HG02678 (cell line): ENCODE measurements at regions not wholly inside any gene's neighbourhood (a gene's known extent, or its start where the extent isn't known, plus 50 kb on each side); places are given as distances from the start of the nearest gene placed in this dataset.
"Not testable (repeated sequence)": the region's sequence is repeated elsewhere in the genome, so short reads cannot be mapped to it uniquely, and the experiment has no call there.

Source experiments
- ATAC-seq: cut with Tn5 transposase; IDR thresholded peaks from one replicate; pipeline ENCODE4 v1.9.1; 2021; ENCODE audit warnings: mild to moderate bottlenecking, moderate library complexity; ENCODE audit not compliant: unreplicated experiment

GRCh38 chr6:23529902-23530301 lies 596.1 kb upstream of the NRSN1 start:
- ATAC-seq, result no peak

GRCh38 chr6:23531666-23532065 lies 594.3 kb upstream of the NRSN1 start:
- no peak for ATAC-seq

DNA sequence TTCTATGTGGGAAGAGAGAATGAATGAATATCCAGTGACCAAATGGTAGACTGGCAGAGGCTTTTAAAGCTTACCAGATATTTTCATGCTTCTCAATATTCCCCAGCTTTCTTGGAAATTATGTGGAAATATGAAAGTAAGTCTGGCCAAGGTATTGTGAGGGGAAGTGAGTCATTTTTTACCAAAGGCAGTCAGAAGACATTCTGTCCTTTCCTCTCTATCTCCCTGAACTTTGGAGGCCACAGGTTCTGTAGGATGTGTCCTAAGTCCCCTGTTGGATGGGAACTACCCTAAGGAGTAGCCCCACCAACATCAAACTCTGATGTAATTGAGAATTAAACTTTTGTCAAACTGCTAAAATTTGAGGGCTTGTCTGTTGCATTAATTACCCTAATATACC lies 593.8 kb upstream of the NRSN1 start:
- no peak for ATAC-seq

DNA sequence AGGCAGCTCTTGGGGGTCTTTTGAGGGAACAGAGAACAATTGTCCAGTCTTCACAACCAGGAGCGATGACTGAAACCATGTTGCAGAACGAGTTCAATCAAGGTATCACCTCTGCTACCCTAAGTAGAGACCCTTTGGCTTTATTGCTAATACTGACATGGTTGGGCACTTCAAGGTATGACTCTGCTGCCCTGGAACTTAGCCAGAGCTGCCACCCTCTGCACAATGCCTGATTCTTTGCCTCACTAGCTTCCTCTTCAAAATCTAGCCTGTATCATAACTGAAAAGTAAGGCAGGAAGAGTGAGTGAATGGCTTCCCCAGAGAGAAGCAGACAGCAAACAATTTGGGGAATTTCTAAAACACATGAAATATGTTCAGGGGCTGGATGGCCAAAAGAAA lies 592.7 kb upstream of the NRSN1 start:
- ATAC-seq, result no peak

- no peak for ATAC-seq
Observed at GRCh38 chr6:23533944-23534343, 592.1 kb upstream of the NRSN1 start.

GRCh38 chr6:23534351-23534750 lies 591.7 kb upstream of the NRSN1 start:
- ATAC-seq, result no peak

- ATAC-seq, result no peak
Observed at GRCh38 chr6:23535101-23535500, 590.9 kb upstream of the NRSN1 start.

- no peak for ATAC-seq
Observed at GRCh38 chr6:23537828-23538227, 588.2 kb upstream of the NRSN1 start.

DNA sequence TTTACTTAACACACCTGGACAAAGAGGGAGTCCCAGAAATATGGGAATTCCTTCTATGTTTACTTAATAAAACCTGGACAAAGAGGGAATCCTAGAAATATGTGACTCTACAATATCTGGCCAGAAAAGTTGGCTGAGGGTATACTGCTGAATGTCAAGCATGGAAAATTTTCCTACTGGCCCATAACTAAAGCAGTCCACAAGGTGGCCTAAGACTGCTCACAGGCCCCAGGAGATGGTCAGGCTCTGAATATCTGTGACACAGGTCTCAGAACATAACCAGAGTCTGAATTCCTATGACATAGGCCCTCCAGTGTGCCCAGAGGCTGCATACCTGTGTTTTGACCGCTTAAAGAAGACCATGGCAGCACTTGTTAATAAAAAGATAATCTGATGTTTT lies 578.2 kb upstream of the NRSN1 start:
- no peak for ATAC-seq

- ATAC-seq, result not testable (repeated sequence)
Observed at GRCh38 chr6:23554953-23555352, 571.1 kb upstream of the NRSN1 start.

GRCh38 chr6:23559587-23560343 lies 566.2 kb upstream of the NRSN1 start:
- no peak for ATAC-seq

- ATAC-seq, result no peak
Observed at GRCh38 chr6:23561732-23562131, 564.3 kb upstream of the NRSN1 start.

GRCh38 chr6:23562554-23562953 lies 563.5 kb upstream of the NRSN1 start:
- no peak for ATAC-seq

- ATAC-seq, result no peak
Observed at GRCh38 chr6:23563323-23563722, 562.7 kb upstream of the NRSN1 start.

DNA sequence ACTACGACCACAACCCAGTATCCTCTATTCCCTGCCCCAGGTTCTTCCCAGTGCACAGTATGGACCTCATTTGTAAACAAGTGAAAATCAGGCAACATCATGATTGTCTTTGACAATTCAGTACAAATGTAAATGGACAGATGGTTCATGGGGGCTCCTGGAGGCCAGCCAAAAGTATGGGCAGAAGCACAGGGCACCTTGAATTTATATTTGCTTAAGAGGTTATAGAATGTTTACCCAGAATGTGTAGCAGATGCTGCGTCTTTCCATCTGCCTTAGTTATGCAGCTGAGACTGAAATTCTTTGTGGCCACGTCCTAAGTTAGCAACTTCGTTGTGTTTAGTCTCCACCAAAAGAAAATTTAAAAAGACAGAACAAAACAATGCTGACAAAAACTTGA lies 559.6 kb upstream of the NRSN1 start:
- no peak for ATAC-seq

- no peak for ATAC-seq
Observed at GRCh38 chr6:23568292-23568691, 557.7 kb upstream of the NRSN1 start.

DNA sequence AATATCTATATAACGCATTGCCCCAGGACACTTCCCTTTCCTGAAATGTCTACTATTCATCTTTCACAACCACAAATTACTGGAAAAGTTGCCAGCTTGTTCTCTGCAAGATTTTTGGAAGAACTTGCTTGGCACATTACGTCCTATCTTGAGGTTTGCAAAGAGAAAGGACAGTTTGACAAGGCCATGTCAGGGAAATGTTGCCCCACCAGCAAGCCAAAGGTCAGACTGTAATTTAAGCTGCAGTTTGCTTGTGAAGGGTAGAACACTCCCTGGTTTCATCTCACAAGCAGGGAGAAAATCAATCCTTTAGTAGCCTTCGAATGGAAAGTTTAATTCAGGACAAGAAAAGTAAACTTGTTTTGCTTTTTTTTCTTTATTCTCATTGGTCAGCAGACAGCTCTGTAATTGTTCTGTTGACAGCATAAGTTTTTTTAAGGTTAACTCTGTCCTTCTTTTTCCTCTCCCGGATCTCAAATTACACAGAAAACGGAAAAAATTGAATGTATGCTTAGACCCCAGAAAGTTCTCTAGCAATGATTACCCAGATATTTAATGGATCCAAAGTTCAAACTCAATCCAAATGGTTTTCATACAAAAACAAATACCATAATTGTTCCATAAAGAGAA lies 541.8 kb upstream of the NRSN1 start:
- no peak for ATAC-seq

DNA sequence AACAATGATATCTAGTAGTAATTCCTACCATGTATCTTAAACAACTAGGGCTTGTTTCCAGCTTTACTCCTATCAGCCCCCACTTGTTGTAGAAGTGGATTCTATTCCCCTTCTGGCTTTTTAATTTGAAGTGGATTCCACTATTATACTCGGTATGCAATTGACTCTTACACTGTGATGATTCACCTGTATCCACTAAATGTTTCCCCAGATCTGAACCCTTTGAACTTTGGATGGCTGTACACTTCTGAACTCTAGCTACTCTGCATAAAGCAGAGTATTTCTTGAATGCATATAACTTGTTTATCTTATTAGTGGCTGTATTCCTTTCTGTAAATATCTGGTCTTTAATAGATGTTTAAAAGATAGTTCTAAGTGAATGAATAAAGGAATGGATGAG lies 538.4 kb upstream of the NRSN1 start:
- ATAC-seq, result no peak

DNA sequence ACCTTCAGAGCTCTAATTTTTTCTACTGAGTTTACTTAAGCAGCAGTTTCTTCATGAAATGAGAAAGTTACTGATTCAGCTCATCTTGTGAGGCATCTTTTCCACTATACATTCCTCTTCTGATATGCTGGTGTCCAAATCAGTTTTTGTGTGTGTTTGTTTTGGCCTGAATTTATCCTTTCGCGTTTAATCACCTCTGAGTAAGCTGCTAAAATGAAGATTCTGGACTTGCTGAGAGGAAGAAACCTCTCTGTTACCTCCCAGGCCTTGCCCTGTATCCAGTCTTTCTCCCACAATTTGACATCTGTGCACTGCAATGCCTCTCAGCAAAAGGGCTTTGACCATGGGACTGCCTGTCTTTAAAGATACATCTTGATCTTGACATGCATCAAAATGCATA lies 536.2 kb upstream of the NRSN1 start:
- ATAC-seq, result no peak

GRCh38 chr6:23590498-23591126 lies 535.4 kb upstream of the NRSN1 start:
- ATAC-seq, result no peak

- no peak for ATAC-seq
Observed at GRCh38 chr6:23591761-23592160, 534.3 kb upstream of the NRSN1 start.

DNA sequence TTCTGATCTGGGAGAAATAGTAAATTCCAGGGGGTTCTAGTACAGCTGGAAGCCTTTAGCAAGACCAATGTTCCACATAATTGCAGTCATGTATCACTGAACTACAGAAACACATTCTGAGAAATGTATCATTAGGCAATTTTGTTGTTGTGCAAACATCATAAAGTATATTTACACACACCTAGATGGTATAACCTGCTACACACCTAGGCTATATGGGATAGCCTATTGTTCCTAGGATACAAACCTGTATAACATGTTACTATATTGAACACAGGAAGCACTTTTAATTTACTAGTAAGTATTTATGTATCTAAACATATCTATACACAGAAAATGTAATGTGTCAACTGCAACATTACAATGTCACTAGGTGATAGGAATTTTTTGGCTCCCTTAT lies 525.9 kb upstream of the NRSN1 start:
- ATAC-seq, result no peak
